Hepatocyte (in vitro differentiated cells): ENCODE measurements at regions not wholly inside any gene's neighbourhood (a gene's known extent, or its start where the extent isn't known, plus 50 kb on each side); places are given as distances from the start of the nearest gene placed in this dataset.

Source experiments
- CTCF ChIP-seq: fragments of 200-600 bp; sonication (generic); IDR thresholded peaks from 2 replicates; pipeline ENCODE4 v1.5.1; 2016; ENCODE audit warnings: antibody characterized with exemption, mild to moderate bottlenecking; ENCODE audit not compliant: poor library complexity
- EZH2phosphoT487 ChIP-seq: fragments of 200-600 bp; sonication (generic); IDR thresholded peaks from one replicate; pipeline ENCODE4 v1.6.1; 2018; ENCODE audit warnings: antibody characterized with exemption, mild to moderate bottlenecking, low read depth, moderate library complexity; ENCODE audit not compliant: unreplicated experiment, severe bottlenecking

DNA sequence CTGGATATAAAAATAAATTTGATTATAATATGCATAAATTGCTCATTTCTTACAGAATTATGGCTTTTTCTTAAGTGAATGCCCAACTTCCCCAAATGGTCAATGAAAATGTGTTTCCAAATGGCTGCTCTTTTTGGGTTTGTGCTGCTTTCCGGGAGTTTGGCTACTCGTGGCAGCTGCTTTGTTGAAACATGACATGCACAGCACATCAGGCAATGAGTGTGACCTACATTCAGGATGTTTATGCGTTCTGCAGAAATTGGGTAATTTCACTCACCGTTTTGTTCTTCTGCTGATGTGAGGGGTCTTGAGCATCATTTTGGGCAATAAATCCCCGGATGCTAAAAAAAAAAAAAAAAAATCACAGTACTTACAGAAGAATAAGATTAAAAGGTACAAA is 825.0 kb upstream of the KLHL29 start:
- TF ChIP-seq CTCF (no peak), EZH2phosphoT487 (no peak)
